Hindlimb muscle (tissue), 1 donor: ENCODE measurements at regions not wholly inside any gene's neighbourhood (a gene's known extent, or its start where the extent isn't known, plus 50 kb on each side); places are given as distances from the start of the nearest gene placed in this dataset.
"Not testable (repeated sequence)": the region's sequence is repeated elsewhere in the genome, so short reads cannot be mapped to it uniquely, and the experiment has no call there.

Source experiments
- DNase-seq: peaks from one replicate; pipeline ENCODE4 v3.0.0-alpha.2; 2013

DNA sequence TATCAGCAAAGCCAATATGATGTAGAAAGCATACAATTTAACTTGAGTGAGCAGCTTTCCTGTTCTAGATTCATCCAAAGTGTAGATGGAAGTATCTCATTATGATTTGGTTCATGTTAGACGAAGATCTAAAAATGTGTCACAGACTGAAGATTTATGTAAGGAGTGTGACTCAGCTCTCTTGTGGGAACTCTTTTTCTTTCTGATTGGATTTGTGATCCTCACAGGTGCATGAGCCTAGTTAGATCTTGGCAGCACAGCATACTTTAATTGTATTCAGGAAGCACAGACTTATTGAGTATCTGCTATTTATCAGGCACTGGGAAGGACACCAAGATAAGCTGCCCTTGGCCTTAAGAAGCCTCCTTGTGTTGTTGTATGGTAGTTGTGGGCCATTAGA lies 147.1 kb downstream of the C11orf91 start:
- DNase-seq, result no peak

DNA sequence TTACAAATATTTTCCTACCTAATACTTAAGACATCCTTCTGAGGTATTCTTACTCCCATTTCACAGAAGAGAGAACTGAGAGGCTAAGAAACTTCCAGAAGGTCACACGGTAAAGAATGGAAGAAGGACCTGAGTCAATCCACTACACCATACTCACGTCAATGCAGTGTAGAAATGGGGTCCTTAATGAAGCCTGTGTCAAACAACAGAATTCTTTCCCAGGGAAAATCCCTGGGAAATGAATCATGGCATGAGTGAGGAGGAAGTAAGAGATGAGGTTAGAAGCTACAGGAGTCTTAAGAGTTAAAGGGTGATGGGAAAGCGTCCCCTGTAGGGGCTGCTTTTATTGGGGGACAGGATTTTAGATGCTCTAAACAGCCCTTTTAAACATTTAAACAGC lies 147.9 kb downstream of the C11orf91 start:
- DNase-seq, result no peak

DNA sequence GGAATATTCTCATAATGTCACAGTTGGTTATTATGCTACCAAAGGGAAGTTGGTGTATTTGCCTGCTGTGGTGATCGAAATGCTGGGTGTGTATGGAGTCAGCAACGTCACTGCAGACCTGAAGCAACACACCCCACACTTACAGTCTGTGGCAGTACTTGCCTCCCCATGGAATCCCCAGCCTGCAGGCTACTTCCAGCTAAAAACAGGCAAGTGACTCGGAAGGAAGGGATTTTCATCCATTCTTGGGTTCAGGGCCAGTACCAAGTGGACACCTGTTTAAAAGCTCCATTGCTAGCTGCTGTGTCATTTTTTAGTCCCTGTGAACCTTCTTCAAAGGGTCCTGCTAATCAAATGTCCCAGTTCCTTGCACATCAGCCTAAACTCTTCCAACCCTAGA lies 149.6 kb downstream of the C11orf91 start:
- DNase-seq, result no peak

DNA sequence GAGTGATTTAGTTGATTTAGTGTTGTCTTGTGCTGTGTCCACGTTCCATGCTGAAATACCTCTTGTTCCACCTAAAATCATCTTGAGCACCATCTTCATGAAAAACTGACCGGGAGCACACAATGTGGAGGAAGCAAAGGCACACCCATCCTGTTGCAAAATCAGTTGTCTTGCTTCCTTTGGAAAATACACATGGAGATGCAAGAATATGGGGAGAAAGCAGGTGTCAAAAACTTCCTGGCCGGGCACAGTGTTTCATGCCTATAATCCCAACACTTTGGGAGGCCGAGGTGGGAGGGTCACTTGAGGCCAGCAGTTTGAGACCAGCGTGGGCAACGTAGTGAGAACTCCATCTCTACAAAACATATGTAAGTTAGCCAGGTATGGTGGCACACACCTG lies 151.1 kb downstream of the C11orf91 start:
- no peak for DNase-seq

DNA sequence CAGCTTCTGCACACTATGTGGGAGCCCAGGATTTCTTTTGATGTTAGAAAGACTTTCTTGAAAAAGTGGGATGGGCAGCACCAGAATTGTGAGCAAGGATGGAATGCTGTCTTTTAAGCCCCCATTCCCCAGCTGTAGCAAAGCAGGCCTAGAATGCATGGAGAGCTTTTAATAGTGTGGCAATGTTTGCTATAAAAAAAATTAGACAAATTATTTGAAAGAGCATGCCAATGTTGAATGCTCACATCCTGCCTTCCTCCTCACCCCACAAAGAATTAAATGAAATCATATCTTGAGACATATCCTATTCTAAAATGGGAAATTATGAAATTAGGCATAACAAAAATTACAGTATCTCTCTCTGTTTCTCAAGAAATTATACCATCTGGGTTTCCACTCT lies 154.7 kb downstream of the C11orf91 start:
- no peak for DNase-seq

DNA sequence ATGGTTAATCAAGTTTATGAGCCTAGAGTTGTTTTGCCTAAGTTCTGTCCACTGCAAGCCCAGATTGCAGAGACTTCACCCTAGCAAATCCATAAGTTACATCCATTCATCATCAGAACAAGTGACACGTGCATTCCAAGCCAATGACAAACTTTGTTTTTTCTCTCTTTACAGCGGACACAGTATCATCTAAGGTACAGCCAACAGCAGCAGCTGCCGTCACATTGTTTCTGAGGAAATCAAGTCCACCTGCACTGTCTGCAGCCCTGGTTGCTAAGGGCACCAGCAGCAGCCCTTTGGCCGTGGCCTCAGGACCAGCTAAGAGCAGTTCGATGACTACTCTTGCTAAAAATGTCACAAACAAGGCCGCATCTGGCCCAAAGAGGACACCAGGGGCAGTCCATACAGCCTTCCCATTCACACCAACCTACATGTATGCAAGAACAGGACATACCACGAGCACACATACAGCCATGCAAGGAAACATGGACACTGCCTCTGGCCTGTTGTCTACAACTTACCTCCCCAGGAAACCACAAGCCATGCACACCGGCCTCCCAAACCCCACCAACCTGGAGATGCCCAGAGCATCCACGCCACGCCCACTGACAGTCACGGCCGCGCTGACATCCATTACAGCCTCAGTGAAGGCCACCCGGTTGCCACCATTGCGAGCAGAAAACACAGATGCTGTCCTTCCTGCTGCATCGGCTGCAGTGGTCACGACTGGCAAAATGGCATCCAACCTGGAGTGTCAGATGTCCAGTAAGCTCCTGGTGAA lies 155.8 kb downstream of the C11orf91 start:
- no peak for DNase-seq

DNA sequence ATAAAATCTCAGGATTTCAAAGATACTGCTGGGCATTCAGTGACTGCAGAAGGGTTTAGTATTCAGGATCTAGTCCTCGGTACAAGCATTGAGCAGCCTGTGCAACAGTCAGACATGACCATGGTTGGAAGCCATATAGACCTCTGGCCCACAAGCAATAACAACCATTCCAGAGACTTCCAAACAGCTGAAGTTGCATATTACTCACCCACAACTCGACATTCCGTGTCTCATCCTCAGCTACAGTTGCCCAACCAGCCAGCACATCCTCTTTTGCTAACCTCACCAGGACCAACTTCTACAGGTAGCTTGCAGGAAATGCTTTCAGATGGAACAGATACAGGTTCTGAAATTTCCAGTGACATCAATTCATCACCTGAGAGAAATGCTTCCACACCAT lies 156.8 kb downstream of the C11orf91 start:
- DNase-seq, result no peak

DNA sequence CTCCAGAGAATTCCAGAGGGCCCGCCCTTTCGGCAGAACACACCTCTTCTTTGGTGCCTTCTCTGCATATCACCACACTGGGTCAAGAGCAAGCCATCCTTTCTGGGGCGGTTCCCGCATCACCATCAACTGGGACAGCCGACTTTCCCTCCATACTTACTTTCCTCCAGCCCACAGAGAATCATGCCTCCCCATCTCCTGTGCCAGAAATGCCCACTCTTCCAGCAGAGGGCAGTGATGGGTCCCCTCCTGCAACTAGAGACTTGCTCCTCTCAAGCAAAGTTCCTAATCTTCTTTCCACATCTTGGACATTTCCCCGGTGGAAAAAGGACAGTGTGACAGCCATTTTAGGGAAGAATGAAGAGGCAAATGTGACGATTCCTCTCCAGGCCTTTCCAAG lies 157.7 kb downstream of the C11orf91 start:
- no peak for DNase-seq

DNA sequence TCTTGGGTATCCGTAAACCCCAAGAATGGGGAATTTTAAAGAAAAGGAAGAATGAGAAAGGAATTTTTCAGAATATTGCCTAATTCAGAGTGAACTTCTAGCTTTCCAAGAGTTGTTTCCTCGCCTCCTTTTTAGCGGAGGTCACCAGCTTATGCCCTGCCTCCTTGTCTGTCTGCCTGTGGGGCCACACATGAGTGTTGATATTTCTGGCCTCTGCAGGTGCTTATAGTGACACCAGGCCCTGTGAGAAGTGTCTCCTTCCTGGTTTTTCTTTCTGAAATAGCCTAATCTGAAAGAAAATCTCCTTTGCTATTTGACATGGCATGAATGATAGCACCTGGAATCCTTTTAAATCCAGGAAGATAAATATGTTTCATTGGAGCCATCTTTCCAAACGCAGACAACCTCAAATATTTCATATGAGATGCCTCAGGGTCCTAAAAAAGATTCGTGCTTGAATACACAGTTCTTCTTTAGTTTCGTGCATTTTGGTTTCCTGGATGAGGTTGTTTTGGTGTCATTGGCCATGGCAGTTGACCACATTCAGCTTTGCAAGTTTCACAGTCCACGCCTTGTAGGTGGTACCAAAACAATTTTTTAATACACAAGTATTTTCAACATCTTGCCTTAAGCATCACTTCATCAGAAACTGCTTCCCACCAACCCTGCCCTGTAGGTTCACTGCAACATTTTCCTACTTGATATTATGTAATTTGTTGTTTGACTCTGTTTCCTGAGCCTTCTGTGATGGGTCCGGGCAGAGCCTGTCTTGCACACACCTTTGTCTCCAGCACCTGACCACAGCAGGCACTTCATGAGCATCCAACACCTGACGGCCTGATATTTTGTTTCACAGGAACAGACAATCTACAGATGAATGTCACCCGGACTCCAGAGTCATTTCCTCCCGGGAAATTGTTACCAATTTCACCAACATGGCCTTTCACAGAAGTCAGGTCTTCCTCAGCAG lies 159.4 kb downstream of the C11orf91 start:
- no peak for DNase-seq

DNA sequence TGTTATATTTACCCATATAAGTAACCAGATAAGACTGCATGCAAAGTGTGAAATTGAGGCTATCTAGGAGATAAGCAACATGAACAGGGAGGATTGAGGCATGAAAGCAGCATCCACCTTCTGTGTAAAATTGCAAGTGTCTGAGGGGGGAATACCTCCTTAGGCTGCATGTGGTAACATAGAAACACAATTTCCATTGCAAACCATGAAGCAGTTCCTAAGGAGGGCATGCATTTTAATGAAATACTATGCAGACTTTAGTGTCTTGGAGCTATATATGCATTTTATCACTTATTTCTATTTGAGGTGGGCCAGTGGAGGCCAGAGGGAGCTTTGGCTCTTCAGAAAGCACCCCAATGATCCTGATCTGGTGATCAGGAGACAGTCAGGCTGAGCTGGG lies 160.2 kb downstream of the C11orf91 start:
- no peak for DNase-seq

DNA sequence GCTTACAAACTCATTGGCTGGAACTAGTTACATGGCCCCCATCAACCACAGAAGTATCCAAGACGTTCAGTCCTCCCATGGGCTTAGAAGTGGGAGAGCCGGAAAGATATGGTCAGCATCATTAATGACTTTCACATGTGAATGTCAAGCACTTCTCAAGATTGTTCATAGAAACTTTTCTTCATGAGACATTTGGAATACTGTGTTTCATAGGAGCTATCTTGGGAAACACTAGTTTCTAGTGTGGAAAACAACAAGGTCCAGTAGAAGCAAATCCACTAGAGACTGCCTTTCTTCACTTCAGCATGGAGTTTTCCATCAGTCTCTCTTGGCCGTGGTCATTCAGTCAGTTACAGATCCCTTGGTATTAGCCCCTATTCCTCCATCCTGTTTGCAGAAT lies 160.9 kb downstream of the C11orf91 start:
- DNase-seq, result peak; percentile 44

DNA sequence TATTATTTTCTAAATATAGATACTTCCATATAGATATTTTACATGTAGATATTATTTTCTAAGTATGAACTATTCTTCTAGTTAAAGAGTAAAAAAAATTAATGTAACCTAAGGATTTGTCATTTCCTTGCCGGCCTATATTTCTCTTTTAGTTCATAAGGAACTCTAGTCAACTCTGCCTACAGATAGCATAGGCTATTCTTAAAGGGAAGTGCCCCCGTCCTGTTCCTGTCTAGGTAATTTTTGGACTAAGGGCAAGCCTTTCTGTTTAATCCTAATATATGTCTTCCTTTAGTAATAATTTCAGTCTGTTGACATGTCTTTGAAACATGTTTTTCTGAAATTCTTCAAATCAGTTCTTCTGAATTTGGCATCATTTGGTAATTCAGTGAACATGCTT lies 161.9 kb downstream of the C11orf91 start:
- DNase-seq, result no peak

DNA sequence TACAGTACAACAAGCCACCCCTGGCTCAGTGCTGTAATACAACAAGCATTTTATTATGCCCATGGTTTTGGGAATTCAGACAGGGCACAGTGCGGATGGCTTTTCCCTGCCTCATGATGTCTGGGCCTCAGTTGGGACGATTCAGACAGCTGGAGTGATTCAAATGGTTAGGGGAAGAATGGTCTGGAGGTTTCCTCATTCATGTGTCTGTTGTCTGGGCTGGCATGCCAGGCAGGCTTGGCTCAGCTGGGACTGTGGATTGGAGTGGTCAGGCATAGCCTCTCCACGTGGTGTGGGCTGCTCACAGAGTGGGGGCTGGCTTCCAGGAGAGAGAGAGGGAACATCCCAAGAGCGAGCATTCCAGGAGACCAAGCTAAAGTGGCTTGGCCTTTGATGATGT lies 164.4 kb downstream of the C11orf91 start:
- no peak for DNase-seq

DNA sequence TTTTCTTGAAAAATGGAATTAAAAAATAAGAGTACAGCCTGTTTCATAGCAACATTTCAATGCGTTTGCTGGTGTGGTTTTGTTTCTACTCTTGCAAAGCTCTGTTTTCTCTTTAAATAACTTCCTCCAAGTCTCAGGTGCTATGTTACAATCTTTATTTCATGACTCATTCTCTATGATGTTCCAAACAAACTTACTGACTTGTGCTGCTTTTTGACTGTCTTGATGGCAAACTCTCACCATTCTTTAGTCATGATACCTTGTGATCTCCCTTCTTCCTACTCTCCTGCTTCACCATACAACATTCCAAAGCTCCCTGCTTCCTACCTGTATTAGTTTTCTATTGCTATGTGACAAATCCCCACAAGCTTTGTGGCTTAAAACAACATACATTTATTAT lies 166.1 kb downstream of the C11orf91 start:
- DNase-seq, result no peak

DNA sequence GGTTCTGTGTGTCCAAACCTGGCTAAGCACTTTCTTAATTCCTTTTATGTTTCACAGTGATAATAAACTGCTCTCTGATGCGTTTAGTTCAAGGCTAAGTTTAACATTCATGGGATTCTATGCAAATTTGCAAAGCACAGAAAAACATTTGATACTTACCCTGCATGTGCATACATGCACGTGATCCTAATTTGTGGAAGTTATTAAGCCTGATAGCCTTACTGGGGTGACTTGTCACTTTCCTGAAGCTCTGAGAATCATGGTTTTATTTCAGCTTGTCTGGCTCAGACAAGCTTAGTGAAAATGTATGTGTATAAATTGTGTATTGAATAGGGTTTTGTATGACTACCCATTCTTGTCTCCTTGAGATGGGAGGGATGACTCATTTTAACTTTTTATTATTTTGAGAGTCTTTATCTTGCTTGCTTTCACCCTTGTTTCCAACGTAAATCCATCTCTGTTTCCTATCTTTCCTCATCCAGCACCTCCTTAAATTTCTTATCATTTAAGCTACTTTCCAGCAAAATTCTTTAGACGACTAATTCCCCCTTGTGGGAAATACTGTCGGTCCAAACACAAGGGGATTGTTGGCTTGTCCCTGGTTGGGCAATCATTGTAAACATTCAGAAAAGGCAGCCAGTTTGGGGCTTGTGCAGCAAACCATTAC lies 167.1 kb downstream of the C11orf91 start:
- DNase-seq, result no peak

DNA sequence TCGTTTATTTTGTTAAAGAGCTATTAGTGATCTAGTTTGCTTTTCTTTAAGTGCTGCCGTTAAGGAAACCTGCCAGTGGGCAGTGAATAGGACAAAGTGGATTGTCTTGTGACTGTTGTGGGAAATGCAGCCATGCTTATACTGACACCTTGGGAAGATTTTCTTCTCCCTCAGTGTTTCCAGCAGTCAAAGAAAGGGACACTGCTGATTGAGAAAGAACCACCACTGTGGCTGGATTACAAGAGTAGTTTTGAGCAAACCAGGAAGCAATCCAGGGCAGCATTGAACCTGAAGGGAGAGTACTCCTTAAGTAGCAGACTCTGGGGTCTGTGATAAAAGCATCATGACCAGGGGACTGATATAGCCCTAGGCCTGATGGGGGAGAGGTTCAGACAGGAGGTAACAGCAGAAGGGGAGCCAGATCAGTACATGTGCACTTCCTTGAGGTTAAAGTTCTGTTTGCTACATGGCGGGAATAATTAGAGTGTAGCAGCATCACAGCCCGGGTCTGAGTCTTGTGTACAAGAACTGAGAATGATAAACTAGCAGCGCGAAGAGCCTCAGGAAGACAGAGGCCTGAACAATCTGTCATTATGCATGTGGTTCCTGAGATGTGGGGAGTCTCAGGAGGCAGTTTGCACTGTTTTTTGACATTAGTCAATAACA lies 167.8 kb downstream of the C11orf91 start:
- no peak for DNase-seq

DNA sequence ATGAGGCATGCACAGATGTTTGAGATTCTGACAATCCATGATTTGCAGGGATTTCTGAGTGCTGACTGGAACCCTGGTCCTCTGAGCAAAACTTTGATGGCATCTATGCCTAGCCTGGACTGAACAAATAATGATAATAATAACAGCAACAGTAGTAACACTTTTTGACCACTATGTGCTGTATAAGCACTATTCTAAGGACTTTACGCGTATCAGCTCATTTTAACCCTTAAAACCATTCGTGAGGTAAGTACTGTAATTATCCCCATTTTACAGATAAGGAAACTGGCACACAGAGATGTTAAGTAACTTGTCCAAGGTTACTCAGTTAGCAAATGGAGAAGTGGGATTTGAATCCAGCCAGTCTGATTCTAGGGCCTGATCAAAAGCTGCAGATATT lies 168.4 kb downstream of the C11orf91 start:
- DNase-seq, result no peak

DNA sequence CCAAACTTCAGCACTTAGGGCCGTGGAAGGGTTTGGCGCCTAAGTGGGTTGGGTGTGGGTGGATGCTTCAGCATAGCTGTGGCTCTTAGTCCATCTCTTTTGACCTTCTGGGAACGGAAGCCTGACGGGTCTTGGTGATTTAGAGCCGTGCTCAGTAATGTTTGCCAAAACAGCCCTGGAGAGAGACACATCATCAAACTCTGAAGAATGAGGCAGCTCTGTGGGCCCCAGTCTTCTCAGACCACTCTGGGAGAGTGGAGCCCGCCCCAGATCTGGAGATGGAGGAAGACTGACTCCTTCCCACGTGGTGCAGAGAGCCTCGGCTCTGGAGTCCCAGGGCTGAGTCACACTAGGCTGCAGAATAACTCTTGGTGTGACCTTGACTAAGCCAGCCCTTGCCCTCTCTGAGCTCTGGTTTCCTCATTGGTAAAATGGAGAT lies 168.9 kb downstream of the C11orf91 start:
- no peak for DNase-seq

DNA sequence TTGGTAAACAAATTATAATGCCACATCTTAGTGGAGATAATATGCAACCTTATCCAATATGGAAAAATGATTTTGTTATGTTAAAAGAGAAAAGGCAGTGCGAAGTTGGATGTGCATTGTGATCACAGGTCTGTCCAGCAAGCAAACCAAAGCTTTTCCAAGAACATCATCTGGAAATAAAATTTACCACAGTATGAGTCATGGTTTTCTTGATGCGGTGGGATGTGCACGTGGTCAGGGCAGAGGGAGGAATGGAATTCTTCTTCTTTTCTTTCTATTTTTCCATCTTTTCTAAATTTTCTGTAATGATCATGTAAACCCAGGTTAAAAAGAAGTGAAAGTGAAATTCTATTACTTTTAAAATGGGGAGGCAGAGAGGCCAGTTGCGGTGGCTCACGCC lies 169.8 kb downstream of the C11orf91 start:
- DNase-seq, result peak; percentile 56

DNA sequence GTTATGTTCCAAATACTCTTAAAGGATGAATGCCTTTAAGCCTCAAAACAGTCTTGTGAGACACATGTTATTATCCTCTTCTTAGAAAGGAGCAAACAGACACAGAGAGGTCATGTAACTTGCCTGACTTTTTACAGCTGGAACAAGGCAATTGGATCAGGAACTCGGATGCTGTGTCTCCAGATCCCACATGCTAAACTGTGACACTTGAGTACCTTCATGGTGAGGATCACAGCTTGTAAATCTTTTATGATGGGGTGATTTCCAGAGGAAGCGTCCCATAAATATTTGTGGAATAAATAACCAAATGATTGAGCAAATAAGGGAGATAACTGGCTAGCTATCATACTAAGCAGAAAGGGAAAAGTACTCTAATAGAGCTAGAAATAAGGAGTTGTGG lies 171.2 kb downstream of the C11orf91 start:
- no peak for DNase-seq

DNA sequence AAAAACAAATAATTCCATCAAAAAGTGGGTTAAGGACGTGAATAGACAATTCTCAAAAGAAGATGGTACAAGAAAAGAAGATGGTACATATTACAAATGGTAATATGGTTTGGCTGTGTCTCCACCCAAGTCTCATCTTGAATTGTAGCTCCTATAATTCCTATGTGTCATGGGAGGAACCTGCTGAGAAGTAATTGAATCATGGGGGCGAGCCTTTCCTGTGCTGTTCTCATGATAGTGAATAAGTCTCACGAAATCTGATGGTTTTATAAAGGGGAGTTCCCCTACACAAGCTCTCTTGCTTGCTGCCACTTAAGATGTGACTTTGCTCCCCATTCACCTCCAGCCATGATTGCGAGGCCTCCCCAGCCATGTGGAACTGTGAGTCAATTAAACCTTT lies 172.9 kb downstream of the C11orf91 start:
- DNase-seq, result not testable (repeated sequence)

DNA sequence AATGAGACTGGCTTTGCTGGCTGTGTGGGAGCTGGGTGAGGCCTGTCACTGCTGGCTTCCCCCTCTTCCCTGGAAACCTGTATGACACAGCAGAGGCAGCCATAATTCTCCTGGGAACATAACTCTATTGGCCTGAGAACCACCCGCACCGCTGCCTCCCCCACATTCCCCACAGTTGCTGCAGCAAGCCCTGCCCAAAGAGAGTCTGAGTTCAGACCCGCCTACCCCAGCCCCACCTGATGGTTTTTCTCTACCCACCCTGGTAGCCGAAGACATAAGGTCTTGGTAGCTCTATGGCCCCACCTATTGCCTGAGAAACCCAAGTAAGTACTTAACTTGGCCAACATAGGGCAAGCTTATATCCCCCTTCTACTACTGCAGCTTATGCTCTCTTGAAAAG lies 174.8 kb downstream of the C11orf91 start:
- DNase-seq, result no peak

DNA sequence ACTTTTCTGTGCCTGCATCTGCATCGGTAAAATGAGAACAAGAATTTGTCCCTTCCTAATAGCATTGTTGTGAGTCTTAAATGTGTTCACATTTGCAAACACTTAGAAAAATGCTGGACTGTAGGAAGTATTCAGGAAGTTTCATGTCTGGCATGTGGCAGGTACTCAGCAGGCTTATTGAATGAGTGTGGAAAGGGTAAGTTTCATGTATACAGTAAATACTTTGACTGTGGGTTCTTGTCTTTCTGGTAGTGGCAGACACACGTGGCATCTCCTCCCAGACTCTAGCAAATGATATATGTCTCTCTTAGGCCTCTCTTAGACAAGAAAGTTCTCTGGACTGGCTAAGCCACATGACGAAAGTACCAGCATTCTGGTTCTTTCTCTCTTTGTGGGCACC lies 179.2 kb downstream of the C11orf91 start:
- no peak for DNase-seq
